NCI-H1417 (cell line): ENCODE measurements at regions not wholly inside any gene's neighbourhood (a gene's known extent, or its start where the extent isn't known, plus 50 kb on each side); places are given as distances from the start of the nearest gene placed in this dataset.

ENCODE experiments used
- DNase-seq, 3 experiments: peaks; one replicate each; lab custom pipeline; 2025; lab: John Stamatoyannopoulos, UW

DNA sequence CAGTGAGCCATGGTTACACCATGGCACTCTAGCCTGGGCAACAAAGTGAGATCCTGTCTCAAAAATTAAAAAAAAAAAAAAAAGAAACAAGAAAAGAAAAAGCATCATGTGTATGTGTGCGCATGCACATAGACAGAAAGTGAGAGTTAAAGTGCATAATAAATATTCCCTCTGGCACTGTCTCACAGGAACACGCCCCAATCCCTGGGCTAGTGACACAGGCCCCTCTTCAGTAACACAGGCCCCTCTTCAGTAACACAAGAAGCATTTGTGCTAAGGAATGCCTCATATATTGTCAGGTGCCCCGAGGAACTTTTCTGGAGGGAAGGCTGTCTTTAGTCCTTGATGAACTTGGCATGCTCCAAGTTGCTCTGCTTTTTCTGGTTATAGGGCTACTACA, 57.5 kb downstream of the RPL27A start:
- no peak for DNase-seq

DNA sequence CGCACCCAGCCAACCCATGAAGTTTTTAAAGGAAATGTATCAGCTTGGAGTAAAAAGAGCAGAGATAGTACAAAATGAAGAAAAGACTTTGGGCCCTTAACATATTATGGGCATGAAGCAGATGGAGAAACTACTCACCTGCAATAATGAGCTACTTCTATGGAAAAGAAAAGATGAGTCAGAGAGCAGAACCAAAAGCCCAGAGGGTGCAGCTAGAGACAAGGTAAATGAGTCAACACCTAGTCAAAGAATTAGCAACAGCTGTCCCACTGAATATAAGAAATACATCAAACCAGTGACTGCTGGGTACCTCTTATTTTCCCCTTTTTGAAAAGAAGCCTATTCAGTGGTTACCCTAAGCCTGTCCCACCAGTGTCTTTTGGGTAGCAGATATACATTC, 61.8 kb downstream of the RPL27A start:
- no peak for DNase-seq

DNA sequence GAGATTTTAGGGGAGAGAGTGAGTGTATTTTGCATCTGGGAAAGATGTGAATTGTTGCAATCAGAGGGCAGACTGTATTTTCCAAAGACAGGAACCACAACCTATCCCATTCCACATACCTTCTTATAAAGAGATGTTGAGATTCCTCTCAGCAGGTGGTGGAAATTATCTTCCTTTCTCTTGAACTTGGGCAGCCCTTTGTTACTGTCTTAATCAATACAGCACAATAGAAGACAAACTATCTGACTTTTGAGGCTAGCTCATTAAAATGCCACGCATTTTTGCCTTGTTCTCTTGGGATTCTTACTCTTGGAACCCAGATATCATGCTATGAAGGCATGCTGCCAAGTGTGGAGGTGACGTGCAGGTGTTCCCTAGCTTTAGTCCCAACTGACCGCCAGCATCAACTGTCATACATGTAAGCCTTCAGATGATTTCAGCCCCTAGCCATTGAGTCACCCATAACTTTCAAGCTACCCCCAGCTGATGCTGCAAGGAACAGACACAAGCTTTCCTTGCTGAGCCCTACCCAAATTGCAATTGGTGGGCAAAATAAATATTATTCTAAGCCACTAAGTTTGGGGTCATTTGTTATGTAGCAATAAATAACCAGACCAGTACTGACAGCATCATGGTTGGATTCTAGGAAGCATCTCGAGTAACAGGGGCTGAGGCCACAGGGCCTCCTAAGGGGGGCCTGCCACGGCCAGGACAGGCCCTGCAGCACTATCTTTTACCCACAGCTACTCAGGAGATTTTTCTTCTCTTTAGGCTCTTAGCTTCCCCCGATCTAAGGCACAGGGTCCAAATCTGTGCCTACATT, 63.0 kb downstream of the RPL27A start:
- no peak for DNase-seq

DNA sequence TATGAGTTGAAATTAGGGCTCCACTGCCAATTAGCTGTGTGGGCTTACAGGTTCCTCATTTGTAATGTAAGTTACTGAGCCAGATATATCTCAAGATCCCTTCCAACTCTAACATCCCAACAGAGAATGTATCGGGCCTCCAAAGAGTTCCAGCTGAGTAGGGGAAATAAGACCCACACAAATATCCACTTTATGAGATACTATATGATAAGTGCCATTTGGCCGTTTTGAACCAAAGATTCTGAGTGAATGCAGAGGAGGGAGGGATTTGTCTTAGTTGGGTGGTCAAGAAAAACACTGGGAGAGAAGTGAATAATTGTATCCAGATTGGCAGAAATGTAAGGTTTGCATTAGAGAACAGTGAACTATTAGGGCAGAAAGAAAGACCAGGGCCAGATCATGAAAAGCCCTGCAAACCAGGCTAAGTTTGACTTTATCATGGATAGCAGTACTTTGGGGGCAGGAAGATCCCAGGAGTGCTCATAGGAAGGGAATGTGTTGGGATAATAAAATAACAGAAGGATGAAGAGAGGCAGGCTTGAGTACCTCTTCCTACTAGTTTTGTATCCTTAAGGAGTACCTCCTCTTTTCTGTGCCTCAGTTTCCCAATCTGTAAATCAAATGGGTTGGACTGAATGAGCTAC, 63.9 kb downstream of the RPL27A start:
- DNase-seq: no peak

DNA sequence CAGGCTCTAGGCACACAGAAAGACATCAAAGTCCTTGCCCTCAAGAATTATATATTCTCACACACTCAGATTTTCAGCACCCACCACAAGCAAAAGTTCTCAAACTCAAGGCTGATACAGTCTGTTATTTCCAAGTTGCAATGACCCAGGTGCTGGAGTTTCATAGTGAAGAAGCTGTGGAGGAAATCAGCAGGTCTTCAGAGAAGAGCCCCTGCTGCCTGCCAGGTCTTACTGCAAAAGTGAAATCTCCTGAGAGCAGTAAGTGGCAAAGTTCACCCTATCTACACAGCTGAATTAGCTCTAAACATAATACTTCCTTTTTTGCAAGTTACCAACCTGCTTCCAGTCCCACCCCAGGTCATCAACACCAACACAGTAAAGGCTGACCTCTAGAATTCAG, 64.6 kb downstream of the RPL27A start:
- DNase-seq: no peak

DNA sequence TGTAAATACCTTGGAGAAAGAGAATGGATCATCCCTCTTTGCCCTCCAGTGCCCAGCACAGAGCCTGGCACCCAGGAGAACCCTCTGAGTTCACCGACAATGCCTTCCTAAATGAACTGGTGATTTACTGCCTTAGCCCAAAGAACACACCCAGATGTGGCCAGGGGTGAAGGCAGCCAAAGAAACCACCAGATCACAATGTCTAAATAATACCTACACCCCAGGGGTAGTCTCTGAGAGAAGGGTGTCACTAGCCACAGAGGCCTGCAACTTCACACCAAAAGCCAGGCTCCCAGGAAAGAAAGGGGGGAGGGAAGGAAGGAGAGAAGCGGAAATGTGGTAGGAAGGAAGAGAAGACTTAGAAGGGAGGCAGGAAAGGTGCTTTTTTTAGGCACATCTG, 65.7 kb downstream of the RPL27A start:
- no peak for DNase-seq

DNA sequence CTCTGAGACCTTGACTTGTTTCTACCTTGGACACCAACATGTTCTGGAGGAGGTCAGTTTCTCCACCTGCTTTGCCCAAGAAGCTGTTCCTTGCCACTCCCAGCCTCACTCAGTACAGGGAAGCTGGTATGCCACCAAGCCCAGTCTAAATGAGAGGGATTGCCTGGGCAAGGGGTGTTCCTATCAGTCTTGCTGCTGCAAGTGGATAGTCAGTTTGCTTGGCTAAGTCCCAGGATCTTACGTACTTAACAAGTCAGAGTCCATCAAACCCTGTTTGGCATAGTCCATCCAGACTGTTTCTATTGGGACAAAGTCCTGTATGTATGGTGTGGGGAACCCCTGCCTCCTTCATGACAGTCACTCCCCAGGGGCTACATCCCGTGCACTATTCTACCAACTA, 66.6 kb downstream of the RPL27A start:
- DNase-seq: no peak

DNA sequence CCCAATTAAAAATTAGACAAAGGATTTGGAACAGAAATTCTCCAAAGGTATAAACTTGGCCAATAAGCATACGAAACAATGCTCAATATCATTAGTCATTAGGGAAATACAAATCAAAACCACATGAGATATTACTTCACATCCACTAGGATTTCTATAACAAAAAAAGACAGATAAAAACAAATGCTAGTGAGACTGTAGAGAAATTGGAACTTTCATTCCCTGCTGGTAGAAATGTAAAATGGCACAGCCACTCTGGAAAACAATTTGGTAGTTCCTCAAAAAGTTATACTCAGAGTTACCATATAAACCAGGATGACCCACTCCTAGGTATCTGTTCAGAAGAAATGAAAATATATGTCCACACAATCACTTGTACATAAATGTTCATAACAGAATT, 71.6 kb downstream of the RPL27A start:
- DNase-seq: no peak

DNA sequence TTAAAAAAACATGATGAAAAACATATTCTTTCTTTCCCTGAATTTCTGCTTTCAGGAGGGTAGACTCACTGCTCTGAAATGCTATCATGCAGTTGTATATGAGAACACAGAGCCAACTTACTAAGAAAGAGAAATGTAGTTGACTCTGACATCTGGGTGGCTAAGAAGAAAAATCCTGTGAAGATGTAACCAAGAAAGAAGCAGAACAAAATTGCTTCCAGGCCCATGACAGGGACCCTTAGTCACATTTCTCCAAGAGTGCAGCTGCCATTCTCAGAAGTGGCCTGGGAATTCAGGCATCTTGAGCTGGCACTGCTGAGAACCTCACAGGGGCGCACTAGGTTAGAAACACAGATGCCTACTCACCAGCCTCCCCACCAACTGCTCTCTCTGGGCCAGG, 73.6 kb downstream of the RPL27A start:
- no peak for DNase-seq

DNA sequence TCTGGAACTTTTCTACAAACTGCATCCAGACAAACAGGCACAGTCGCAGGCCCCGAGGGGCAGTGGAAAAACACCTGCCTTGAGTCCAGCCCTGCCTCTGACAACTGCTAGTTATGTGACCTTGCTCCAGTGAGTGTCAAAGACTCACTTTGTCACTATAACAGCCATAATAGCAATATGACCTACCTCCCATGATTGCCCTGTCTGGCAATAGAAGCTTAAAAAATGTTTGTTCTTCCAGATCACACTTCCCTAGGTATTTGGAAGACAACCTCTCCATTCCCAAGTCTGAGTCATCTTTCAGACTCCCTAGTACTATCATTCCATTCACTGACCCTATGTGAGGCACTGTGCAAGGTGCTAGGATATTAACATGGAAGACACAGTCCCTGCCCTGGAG, 74.5 kb downstream of the RPL27A start:
- no peak for DNase-seq

DNA sequence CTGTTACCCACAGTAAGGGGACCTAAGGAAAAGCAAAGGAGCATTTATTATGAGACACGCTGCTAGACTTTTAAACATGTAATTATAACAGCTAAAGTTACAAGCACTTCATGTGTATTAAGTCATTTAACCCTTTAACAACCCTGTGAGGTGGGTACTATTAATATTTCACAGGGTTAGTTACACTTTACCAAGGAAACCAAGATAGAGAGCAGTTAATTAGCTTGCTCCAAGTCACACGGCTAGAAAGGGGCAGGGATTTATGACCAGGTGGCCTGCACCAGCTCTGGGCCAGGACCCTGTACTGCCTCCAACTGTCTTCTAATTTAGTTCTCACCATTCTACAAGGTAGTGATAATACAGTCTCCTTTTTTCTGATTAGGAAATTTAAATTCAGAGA, 74.9 kb downstream of the RPL27A start:
- no peak for DNase-seq

DNA sequence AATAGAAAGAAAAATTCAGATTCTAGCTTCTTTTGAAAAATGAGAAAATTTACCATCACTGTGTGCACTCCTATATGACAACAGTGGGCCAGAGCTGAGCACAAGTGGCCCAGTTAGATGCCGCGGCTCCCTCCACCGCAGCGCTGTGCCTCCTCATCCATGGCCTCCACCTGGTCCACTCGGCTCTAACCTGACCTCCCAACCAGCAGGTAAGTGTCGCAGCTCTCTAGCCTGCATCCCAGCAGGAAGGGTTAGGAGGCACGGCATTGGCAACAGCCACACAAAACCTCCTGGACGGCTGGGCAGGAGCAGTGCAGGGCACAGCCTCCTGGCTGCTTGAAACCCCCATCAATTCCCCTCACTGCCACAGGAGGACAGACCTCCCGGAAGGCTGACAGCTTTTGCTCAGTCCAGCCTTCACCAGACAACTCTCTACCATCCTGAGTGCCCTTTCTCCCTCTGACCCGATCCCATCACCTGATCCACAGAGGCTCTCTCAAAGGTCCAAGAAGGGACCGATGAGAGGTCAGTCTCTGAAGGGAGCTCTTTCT, 76.1 kb downstream of the RPL27A start:
- DNase-seq: no peak

DNA sequence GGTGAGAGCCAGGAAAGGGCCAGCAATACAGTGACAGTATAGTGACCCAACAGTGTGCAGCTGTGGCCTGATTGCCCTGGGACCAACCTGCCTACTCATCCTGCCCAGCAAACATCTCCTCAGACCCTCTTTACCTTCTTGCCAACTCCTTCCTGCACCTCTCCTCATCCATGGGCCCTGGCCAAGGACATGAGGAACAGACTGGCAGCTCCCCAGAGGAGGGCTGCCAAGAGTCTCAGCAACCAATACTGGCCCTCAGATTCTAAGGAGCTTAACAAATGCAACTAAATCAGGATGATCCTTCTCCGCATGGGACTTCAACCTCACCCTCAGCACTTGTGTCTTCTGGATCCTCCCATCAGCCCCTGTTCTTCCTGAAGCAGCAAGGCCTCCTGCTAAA, 77.0 kb downstream of the RPL27A start:
- DNase-seq: no peak

DNA sequence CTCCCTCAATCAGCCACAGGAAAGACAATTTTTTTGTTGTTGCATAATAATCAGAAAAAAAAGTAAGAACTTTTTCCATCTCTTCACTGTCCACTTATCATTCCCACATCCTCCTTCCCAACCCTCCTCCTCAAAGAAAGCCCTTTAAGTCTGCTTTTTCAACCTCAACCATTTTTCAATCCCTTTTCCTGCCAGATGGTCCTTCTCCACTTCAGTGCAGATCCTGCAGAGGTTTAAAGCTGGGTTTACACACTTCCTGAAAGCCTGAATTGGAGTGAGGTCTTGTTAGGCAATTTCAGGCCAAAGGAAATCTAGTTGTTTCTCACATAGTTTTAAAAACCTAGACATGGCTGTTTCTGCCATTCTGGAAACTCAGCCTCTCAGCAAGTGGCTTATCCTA, 78.3 kb downstream of the RPL27A start:
- DNase-seq: no peak

DNA sequence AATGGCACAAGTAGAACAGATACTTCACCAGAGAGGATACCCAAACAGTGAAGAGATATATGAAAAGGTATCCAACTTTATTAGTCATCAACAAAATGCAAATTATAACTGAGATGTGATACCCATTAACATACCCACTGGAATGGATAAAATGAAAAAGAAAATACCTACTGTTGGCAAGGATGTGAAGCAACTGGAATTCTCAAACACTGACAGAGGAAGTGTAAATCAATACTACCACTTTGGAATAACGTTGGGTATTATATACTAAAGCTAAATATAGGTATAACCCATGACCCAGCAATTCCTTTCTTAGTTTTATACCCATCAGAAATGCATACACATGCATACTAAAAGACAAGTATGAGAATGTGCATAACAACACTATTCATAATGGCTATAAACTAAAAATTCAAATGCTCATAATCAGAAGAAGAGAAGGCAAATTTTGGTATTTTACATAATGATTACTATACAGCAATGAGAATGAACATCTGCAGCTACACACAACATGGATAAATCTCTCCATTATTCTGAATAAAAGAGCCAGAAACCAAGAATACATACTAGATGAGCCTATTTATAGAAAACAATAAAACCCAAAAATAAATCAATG, 80.6 kb downstream of the RPL27A start:
- DNase-seq: no peak

DNA sequence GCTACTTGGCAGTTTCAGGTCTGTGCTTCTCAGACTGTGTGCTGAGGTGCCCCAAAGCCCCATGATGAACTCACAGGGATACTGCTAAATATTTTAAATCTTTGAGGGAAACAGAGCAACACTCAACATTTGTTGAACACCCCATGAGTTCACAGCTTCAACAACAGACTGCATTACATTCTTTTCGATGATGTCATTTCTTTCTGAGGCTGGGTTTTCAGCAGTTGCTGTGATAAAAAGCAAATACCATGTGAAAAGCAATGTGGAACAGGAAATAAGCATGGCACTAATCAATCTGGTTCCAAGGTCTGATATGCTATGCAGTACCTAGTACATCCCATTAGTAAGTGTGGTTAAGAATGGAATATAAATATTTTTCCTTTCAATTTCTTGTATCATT, 82.7 kb downstream of the RPL27A start:
- DNase-seq: no peak

DNA sequence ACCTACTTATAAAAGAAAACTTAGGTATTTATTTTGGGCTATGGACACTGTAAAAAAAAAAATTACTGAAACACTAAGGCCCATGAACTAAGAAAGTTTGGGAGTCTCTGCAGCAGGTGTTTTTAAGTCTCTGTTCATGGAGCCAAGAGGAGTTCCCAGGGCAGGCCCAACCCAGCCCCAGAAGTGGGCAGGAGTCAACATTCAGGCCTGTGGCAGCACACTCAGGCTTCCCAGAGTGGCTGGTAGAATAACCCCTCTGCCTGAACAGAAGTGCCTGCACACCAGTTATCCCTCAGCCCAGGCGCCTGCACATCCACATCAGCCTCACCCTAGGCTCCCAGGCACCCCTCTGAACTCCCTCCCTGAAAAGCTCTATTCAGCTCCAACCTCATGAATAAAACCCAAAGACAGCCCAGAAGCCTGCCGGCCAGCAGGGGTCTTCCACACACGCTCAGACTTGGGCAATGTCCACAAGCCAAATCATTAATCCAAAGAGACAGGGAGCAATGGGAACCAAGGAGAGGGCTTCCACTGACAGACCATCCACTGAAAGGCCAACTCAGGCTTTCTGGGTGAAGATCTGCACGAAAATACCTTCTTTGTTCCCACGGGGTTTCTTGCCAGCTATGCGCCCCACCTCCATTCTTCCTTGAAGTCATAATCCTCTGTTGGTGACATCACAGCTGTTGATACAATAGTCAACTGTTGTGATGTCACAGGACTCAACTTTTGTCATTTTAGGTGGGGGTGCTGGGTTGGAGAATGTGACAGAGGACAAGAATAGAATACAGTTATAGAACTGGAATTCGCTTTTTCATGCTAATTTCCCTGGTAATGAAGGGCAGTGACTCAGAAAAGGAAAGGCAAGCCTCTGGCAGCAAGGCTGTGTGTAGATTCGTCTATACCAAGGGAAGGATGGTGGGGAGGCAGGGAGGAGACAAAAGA, 83.7 kb downstream of the RPL27A start:
- no peak for DNase-seq

DNA sequence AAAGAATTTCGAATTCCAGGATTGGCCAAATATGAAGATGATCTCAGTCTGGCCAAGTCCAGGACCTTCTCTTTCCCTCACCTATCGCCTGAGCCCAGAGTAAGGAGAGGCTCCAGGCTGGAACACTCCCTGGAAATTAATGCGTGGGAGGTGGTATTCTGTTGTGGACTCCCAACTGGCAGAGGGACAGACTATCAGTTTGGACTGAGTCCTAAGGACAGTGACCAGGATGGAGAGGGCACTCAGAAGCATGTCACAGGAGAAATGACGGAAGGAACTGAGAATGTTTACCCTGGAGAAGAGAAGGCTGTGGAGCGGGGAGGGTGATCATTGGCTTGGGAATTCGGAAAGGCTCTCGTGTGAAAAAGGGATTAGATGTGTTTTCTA, 84.4 kb downstream of the RPL27A start:
- DNase-seq: no peak

DNA sequence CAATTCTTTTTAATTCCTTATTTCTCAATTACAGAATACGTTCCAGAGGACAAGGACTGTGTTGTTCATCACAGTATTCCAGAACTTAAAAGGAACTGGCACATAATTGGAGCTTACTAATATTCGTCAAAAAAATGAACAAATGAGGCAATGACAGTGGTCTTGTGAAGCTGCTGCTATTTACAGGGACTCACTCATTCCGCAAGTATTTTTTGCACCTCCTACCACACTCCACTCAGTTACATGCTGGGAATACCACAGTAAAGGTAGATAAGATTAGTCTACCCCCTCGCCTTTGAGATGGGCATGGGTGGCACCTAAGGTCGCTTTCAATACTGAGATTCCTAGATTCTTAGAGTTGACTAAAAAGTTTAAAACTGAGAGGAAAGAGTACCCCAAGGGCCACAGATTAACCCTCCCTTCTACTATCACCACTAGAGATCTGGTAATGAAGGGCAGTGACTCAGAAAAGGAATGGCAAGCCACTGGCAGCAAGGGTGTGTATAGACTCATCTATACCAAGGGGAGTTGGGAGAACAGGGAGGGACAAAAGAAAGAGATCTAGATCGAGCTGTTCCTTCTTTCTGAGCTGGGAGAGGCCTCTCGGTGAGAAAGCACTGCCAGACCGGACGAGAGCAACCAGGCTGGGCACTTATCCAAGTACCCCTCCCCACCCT, 85.0 kb downstream of the RPL27A start:
- no peak for DNase-seq

DNA sequence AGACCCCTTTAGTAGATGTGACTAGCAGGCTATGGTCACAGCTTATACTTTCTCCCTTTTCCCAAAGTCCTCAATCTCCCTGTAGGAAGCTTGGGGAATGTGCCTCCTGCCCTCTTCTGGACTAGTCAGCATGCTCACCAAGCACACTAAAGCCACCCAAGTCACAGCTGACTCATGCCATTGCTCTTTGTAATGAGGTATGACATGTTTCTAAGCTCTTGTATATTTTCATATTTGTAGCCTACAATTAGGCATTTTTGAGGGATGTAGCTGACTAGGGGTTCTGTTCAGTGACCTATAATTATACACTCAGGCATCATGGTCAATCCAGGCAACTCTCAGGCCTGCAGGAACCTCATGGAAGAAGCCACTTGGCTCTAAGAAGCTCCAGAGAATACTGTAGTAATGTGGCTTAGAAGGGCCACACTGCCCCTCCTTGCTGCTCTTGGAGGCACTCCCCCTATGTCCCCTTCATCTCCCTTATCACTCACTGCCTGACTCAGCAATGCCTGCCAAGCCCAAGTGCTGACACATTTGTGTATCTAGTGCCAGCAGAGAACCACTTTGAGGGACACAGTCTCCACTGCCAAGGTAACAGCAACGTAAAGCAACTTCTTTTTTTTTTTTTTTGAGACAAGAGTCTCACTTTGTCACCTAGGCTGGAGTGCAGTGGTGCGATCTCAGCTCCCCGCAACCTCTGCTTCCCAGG, 86.2 kb downstream of the RPL27A start:
- DNase-seq: peak in 2 of 3 experiments; percentile 5 to 42
